HG02759 (cell line): ENCODE measurements at regions not wholly inside any gene's neighbourhood (a gene's known extent, or its start where the extent isn't known, plus 50 kb on each side); places are given as distances from the start of the nearest gene placed in this dataset.

Experiments used
- ATAC-seq: cut with Tn5 transposase; IDR thresholded peaks from one replicate; pipeline ENCODE4 v1.9.1; 2021; ENCODE audit warnings: mild to moderate bottlenecking, moderate library complexity; ENCODE audit not compliant: unreplicated experiment

DNA sequence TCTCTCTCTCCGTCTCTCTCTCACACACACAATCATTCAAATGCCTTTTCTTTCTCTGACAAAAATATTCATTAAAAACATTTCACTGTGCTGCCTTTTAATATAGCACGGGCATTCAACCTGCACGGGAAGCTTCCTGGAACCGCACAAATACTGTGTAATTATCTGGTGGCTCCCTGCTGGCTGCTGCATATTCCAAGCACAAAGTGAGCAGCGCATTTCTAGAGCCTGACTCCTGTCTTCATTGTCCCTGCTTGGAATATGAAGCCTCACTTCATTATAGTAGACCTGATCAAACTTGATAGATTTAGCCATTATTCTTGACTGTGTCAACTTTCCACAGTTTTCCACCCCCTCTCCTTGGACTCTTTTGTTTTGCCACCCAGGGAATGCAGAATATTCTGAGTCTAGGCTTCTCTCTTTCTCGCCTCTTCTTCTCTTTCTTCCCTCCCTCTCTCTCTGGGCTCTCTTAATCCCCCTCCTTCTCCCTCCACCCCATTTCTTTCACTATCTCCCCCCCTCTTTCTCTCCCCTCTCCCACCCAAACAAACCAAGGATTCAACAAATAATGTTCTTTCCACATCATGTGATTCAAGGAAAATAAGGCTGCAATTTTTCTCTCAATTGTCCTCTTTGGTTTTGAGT lies 672.1 kb upstream of the FANCL start:
- ATAC-seq, result no peak

GRCh38 chr2:58911877-58912276 lies 670.8 kb upstream of the FANCL start:
- no peak for ATAC-seq

DNA sequence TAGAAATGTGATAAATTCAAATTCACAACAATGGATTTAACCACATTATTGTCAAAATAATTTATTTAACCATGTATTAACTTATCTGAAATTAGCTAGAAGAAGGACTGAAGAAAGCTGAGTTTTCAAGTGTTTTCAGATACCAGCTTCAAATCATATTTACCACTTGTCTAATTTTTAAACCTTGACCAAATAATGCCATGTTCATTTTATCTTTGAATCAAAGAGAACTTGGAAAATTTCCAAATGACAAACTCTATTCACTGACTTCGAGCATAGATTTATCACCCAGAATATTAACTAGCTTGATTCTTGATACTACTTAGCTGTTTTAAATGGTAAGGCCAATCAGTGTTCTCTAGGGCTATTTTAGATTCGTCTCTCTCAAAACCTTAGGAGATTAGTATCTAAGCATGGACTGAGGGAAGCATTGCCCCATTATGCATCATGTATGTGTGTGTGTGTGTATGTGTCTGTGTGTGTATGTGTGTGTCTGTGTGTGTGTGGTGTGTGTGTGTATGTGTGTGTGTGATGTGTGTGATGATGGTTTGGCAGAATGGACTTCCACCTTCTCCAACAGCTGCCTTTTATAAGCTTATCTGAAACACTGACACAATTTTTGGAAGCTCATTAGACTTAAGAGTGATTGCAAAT lies 667.5 kb upstream of the FANCL start:
- ATAC-seq, result no peak

DNA sequence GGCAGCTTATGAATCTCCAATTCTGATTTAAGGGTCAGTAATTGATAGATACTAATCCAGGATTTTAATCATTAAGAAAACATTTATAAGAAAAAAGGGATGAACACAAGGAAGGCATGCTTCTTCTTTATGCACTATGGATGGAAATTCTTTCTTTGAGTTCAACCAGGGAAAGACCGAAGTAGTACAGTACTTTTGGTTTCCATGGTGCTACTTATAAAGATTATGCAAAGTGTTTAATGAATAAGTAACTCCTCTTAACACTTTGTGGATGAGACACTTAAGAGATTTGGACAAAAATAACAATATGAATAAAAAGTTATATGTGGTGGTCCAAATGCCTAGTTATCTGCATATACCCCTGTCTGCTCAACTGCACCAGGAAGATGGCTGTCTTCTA lies 666.5 kb upstream of the FANCL start:
- ATAC-seq, result no peak

DNA sequence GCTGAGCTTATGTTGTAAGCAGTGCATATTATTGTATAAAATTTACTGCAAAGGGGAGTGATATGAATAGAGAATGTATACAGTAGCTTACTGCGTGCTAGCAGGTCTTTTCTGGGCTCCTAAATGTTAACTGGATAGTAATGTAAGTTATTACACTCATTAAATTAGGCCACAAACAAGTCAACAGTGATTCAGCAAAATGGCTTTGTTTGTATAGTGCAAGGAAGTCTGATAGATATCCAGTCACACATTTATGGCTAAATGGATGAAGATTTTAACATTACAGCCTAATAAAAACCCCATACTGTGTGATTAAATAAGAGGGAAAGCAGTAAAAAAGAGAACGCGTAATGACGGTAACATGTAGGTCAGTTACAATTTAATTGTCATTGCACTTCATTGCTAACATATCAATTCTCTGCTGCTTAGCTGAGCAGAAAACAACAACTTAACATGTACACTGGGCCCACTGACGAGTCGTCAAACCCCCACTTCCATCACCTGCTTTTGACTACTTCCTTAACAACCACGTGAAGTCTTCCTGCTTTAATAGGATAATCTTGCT lies 665.0 kb upstream of the FANCL start:
- no peak for ATAC-seq

DNA sequence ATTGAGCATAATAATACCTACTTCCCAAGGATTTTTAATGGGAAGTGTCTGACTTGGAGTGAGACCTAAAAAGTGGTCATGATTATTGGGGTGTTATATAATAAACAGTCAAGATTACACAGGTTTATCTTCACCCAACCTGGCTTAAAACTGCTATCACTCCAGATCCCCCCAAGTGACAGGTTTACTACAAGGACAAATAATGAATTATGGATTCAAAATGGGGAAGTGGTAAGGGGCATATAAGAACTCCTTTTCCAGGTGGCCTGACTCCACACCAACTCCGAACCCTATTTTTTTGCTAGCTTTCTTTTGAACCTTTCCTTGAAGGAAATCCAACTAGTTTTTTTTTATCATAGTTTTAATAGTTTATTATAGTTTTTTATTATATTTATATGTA lies 663.0 kb upstream of the FANCL start:
- no peak for ATAC-seq

DNA sequence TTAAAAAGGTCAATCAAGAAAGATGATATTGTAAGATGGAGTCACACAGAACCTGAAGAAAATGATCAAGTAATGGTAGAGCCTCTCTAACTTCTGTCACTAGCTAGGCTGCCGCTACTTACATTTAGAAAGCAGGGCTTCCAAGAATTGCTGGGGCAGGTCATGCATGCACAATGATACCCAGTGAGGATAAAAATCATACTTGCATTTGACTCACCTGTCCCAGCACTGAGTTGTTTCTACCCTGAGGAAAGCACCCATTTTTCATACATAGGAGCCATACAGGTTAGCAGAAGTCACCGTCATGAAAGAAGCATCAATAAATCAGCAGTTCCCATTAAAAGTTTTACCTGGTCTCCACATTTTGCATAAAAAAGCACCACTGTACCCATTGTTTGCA lies 662.3 kb upstream of the FANCL start:
- no peak for ATAC-seq

- ATAC-seq, result no peak
Measured at GRCh38 chr2:58900246-58901027, 659.3 kb upstream of the FANCL start.

GRCh38 chr2:58899692-58900091 lies 658.6 kb upstream of the FANCL start:
- ATAC-seq, result no peak

- no peak for ATAC-seq
Measured at GRCh38 chr2:58896638-58897037, 655.5 kb upstream of the FANCL start.

- ATAC-seq, result no peak
Measured at GRCh38 chr2:58895857-58896256, 654.7 kb upstream of the FANCL start.

- ATAC-seq, result no peak
Measured at GRCh38 chr2:58893656-58894351, 652.7 kb upstream of the FANCL start.

- no peak for ATAC-seq
Measured at GRCh38 chr2:58891828-58892377, 650.8 kb upstream of the FANCL start.

DNA sequence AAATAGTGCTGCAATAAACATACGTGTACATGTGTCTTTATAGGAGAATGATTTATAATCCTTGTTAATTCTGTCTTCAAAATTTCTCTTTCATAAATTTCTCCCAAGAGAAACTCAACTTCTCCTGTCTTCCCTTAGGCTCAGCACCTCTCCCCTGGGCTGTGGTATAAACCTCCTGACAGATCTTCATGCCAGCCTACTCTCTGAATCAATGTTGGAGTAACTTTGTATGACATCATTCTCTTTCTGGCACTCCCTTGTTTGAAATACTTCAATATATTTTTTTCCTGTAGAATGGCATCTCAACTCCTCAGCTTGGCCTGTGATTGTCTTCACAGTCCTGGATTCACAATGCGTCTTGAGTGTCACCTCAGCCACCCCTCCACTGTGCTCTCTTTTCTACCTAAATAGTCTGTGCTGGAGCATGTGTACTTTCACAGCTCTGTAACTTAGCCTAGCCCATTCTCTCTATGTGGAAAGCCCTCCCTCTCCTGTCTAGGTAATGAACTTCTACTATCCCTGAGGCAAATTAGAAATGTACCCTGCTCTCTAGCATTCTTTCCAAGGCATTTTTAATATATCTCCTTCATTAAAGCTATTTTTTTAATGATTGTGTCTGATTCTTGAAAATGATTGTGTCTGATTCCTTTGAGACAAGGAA lies 649.9 kb upstream of the FANCL start:
- ATAC-seq, result no peak

DNA sequence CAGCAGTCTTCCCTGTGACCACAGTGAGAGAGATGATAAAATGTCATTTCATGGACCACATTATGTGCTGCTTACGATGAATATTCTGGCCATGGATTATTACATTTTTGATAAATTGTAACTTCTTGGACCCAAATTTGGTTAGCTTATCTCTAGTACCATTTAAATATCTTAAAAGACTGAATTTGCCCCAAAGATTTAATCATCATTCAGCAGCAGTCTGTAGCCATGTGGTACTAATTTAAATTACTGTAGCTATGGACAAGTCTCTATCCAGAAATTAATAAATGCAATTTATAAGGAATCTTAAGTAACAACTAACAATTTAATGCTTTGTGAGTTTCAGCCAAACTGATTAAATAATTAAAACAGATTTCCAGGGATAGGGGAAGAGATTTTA lies 644.9 kb upstream of the FANCL start:
- ATAC-seq, result no peak

- no peak for ATAC-seq
Measured at GRCh38 chr2:58879834-58880233, 638.7 kb upstream of the FANCL start.

DNA sequence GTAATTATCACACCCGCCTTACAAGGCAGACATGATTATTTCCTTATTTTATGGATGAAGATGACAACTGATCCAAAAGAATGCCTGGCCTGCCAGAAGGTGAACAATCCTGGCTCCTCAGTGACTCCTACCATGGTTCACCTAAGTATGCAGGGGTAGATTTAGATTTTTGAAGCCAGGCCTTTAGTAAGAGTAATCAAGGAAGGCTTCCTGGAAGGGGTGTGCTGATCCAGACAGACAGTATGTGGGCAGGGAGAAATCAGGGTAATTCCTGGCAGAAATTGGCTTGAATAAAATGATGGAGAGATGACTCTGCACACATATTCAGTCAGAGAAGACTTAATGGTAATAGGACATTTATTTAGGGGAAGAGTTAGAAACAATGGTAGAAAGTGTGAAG lies 637.7 kb upstream of the FANCL start:
- no peak for ATAC-seq

- no peak for ATAC-seq
Measured at GRCh38 chr2:58876126-58876525, 635.0 kb upstream of the FANCL start.

DNA sequence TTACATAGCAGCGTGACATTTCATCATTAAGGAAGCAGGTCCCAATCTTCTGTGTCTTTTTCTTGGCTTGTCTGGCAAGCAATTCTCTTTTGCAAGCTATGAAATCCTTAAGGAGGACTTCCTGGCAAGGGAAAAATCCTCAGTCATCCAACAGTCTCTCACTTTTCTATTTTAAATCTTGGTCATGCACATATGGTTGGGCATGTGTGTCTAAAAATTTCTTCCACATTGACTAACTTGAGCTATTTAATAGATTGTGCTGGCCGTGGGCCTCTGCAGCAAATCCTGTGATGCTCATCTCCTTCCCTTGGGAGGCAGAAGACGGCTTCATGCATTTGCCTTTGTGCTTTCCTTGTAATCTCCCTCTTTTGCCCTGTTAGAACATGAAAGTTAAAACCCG lies 634.3 kb upstream of the FANCL start:
- ATAC-seq, result no peak

DNA sequence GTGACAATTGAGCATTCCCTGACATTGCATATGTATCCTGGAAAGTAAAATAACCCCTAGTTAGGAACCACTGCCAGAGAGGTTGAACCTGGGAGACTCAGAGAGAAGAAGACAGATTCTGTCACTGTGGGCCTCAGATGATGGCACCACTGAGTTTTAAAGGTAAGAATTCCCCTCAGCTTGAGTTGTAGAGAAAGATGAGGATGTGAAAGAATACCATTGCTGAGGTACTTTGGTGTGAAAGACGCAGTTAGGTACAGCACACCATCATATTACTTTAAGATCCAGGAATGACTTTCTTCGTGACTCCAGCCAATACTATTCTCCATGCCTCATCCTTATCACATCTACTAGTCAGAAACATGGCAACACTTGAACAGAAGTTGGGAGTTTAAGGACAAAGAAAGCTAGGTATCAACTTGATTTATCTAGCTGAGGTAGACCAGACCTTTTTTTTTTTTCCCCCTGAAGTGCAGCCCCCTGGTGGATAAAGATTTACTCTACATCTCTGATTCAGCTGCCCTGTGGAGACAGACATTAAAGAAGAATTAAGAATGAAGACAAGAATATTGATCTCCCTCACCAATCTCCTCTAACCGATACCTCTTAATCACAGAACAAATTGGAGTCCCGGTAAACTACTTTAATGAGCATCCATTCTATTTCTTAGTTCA lies 630.5 kb upstream of the FANCL start:
- ATAC-seq, result peak; percentile 39
